IMR-90 (cell line): ENCODE measurements at regions not wholly inside any gene's neighbourhood (a gene's known extent, or its start where the extent isn't known, plus 50 kb on each side); places are given as distances from the start of the nearest gene placed in this dataset.

ENCODE experiments used
- CHD1 ChIP-seq: IDR thresholded peaks from 2 replicates; pipeline ENCODE4 v1.6.1; 2012; ENCODE audit warnings: low read depth, low read length, improper control_type of control experiment
- CTCF ChIP-seq: conservative IDR thresholded peaks from 2 replicates; pipeline ENCODE4 v1.5.1; 2012; ENCODE audit warnings: mild to moderate bottlenecking, low read depth, low read length, improper control_type of control experiment
- FOS ChIP-seq: fragments of 150-350 bp; IDR thresholded peaks from 2 replicates; pipeline ENCODE4 v1.6.1; 2016; ENCODE audit warnings: low read depth, low read length
- MAFK ChIP-seq: IDR thresholded peaks from 2 replicates; pipeline ENCODE4 v1.6.1; 2012; ENCODE audit warnings: low read depth, low read length, improper control_type of control experiment
- NFE2L2 ChIP-seq: fragments of 150-350 bp; IDR thresholded peaks from 2 replicates; pipeline ENCODE4 v1.6.1; 2016; ENCODE audit warnings: low read depth, mild to moderate bottlenecking, low read length
- POLR2A ChIP-seq: IDR thresholded peaks from 2 replicates; pipeline ENCODE4 v1.6.1; 2012; ENCODE audit warnings: mild to moderate bottlenecking, low read depth, low read length
- RAD21 ChIP-seq: IDR thresholded peaks from 2 replicates; pipeline ENCODE4 v1.6.1; 2012; ENCODE audit warnings: low read length, improper control_type of control experiment
- SMC3 ChIP-seq: fragments of 150-350 bp; IDR thresholded peaks from 2 replicates; pipeline ENCODE4 v1.6.1; 2016; ENCODE audit warnings: low read depth, mild to moderate bottlenecking, antibody characterized with exemption, low read length, moderate library complexity
- USF2 ChIP-seq: fragments of 150-350 bp; IDR thresholded peaks from 2 replicates; pipeline ENCODE4 v1.6.1; 2017; ENCODE audit warnings: mild to moderate bottlenecking, antibody characterized with exemption, low read length, low read depth

- TF ChIP-seq CTCF = no peak
- TF ChIP-seq NFE2L2 = no peak
- TF ChIP-seq MAFK = no peak
- no peak for TF ChIP-seq POLR2A
- no peak for TF ChIP-seq USF2
- TF ChIP-seq RAD21 = no peak
- TF ChIP-seq FOS = no peak
- no peak for TF ChIP-seq CHD1
- TF ChIP-seq SMC3 = no peak
These were observed 315.4 kb downstream of the SPATA17 start for GRCh38 chr1:217946511-217946910.
